ENCODE measurements at regions not wholly inside any gene's neighbourhood (a gene's known extent, or its start where the extent isn't known, plus 50 kb on each side); places are given as distances from the start of the nearest gene placed in this dataset.

DNA sequence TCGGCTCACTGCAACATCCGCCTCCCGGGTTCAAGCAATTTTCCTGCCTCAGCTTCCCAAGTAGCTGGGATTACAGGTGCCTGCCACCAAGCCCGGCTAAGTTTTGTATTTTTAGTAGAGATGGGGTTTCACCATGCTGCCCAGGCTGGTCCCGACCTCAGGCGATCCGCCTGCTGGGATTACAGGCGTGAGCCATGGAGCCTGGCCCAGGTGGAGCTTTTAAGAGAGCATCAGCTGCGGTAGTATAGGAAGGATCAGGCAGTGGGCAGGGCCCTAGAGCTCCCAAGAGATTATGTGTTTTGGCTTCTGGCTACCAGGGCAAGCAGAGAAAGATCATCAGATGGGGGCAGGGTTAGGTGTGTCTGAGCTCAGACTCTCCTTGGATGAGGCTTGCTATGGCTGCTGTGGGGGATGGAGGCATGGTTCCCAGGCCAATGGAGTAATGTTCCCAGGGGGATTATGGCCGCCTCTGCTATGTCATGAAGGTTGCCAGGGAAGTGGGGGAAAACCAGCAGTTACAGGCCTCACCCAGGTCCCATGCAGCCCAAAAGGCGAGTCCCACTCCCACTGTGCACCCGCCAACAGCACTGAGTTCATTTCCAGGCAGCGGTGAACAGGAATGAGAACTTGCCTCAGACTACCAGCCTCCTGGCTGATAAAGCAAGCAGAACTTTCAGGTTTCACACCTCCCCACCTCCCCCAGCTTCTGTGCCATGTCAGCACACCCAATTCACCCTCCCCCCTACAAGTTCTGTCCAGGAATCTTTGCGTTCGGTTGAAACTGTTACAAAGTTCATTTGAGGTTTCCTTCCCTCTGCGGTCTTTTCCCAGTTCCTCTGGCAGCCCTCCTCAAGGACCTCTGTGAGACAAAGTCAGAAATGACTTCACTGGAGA, 507.6 kb downstream of the SPATA31D1 start:
- DNase-seq (ENCODE audit: low read depth): no peak
- H3K4me3 ChIP-seq (ENCODE audit: low read length): no peak overlapping the region
- TF ChIP-seq, protein P1, sequence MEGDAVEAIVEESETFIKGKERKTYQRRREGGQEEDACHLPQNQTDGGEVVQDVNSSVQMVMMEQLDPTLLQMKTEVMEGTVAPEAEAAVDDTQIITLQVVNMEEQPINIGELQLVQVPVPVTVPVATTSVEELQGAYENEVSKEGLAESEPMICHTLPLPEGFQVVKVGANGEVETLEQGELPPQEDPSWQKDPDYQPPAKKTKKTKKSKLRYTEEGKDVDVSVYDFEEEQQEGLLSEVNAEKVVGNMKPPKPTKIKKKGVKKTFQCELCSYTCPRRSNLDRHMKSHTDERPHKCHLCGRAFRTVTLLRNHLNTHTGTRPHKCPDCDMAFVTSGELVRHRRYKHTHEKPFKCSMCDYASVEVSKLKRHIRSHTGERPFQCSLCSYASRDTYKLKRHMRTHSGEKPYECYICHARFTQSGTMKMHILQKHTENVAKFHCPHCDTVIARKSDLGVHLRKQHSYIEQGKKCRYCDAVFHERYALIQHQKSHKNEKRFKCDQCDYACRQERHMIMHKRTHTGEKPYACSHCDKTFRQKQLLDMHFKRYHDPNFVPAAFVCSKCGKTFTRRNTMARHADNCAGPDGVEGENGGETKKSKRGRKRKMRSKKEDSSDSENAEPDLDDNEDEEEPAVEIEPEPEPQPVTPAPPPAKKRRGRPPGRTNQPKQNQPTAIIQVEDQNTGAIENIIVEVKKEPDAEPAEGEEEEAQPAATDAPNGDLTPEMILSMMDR (conservative IDR thresholded peaks at IDR 0.05; ENCODE audit: low read depth, low read length): no peak

DNA sequence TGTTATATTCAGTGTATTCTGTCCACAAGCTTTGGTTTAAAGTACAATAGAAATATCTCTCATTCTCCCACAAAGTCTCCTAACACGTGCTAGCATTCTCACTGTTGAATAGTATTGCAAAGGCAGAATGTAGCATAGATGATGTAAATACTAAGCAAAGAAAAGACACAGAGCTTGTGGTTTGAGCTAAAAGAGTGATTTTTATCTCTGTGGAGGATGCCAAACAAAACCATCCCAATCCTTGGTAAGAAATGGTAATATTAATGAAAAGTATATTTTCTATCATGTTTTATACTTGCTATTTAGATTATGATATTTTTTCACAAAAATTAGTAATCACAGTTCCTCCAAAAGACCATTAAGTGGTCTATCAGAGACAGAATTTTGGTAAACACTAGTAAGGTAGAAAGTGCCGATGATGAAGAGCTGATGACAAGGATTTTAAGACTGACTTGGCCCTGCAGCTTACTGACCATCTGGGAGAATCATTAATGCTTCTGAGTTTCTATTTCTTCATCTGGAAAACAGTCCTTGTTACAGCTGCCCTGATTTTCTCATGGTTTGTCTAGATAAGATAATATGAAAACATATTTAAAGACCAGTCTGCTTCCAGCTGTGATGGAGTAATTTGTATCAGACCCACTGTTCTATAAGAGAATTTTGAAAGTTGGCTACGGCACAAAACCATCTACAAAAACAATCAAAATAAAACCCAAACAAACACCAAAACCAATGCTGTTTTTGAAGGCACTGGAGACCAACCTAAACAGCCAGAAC, 510.2 kb downstream of the SPATA31D1 start:
- no peak overlapping the region for H3K4me3 ChIP-seq (ENCODE audit: low read length)
- TF ChIP-seq, protein P1 (conservative IDR thresholded peaks at IDR 0.05; ENCODE audit: low read depth, low read length): no peak
- DNase-seq (ENCODE audit: low read depth): no peak

DNA sequence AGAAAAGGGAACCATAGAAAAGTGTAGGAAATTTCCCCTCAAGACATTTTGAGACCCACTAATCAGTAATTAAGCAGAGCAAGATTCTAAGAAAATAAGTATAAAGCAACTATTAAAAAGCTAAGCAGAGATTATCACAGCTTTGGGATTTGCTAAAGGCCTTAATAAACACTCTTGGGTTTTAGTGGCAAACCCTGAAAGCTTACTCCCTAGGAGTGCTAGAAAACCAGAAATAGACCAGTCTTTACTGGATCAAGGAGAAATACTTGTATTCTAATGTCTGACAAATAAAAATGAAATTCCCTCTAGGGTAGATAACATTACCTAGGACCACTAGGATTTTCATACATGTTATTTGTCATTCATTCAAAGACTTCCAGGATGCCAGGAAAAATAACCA, 510.8 kb downstream of the SPATA31D1 start:
- TF ChIP-seq, protein P1 (conservative IDR thresholded peaks at IDR 0.05; ENCODE audit: low read depth, low read length): no peak
- no peak overlapping the region for H3K4me3 ChIP-seq (ENCODE audit: low read length)
- no peak for DNase-seq (ENCODE audit: low read depth)

GRCh38 chr9:82504620-82505019, 516.0 kb downstream of the SPATA31D1 start:
- DNase-seq (ENCODE audit: low read depth): no peak
- TF ChIP-seq, protein P1 (conservative IDR thresholded peaks at IDR 0.05; ENCODE audit: low read depth, low read length): no peak
- H3K4me3 ChIP-seq (ENCODE audit: low read length): no peak overlapping the region

DNA sequence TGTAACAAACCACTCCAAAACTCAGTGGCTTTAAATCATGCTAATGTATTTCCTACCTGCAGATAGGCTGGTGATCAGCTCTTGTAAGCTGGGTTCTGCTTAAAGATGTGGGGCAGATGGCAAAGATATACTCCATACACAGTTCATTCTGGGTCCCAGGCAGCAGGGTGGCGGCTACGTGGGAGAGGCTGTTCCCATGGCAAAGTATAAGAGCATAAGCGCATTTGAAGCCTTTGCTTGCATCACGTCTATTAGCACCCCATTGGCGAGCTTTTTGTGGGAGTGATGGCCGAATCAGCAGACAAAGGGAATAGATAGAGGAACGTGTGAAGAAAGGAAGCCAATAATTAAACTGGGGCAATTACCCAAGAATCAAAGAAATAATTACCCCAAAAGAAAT, 523.1 kb downstream of the SPATA31D1 start:
- TF ChIP-seq, protein P1 (conservative IDR thresholded peaks at IDR 0.05; ENCODE audit: low read depth, low read length): no peak
- DNase-seq (ENCODE audit: low read depth): no peak
- H3K4me3 ChIP-seq (ENCODE audit: low read length): no peak overlapping the region

DNA sequence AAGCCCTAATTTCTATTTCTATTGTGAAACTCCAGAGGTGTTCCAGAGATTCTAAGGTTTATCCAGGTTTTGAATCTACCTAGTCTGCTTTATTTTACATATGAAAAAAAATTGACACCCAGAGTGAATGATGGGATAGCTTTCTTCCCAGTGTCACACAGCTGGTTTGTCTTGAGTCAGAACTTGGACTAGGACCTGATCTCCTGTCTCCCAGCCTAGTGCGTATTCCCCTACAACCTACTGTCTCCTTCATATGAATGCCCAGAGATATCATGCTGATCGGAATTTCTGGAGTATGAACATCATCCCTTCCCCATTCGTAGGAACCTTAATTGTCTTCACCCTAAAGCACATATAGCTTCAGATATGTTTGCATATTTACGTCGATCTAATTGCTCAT, 524.2 kb downstream of the SPATA31D1 start:
- no peak for DNase-seq (ENCODE audit: low read depth)
- no peak overlapping the region for H3K4me3 ChIP-seq (ENCODE audit: low read length)
- TF ChIP-seq, protein P1 (conservative IDR thresholded peaks at IDR 0.05; ENCODE audit: low read depth, low read length): no peak
